Lower leg skin (tissue), 3 donors: ENCODE measurements at regions not wholly inside any gene's neighbourhood (a gene's known extent, or its start where the extent isn't known, plus 50 kb on each side); places are given as distances from the start of the nearest gene placed in this dataset.

Experiments used
- CTCF ChIP-seq, 3 donors: fragments of 450-650 bp; IDR thresholded peaks; one replicate each; pipeline ENCODE4 v1.5.1; 2016; ENCODE audit warnings: antibody characterized with exemption in 3 of 3, mild to moderate bottlenecking in 3 of 3, moderate library complexity in 2 of 3
- POLR2A ChIP-seq, 2 donors: fragments of 450-650 bp; IDR thresholded peaks; one replicate each; pipeline ENCODE4 v1.6.1; 2016 to 2017; ENCODE audit warnings: antibody characterized with exemption in 2 of 2, mild to moderate bottlenecking in 1 of 2, moderate library complexity in 1 of 2

- TF ChIP-seq CTCF (IDR thresholded peaks at IDR 0.05) (no peak), POLR2A (IDR thresholded peaks at IDR 0.05) (no peak)
Observed at GRCh38 chr3:159631226-159631625, 357.4 kb upstream of the IL12A start.
